GM12878 (cell line): ENCODE measurements at regions not wholly inside any gene's neighbourhood (a gene's known extent, or its start where the extent isn't known, plus 50 kb on each side); places are given as distances from the start of the nearest gene placed in this dataset.

Experiments used
- ATAC-seq: fragments of 200-7000 bp; cut with Tn5 transposase; 3 replicates; pipeline ENCODE4 v1.9.1; 2020; ENCODE audit warnings: mild to moderate bottlenecking, moderate library complexity
- BruUV-seq: library from RNA; stranded (reverse); fragments of 400-500 nt; replicated peaks from 2 replicates; lab custom pipeline; 2021; lab: Mats Ljungman, UMichigan
- CTCF ChIA-PET: fragments of 300-600 bp; sonication (Branson Sonifier 250); formaldehyde crosslinking; extraction: SDS; loops from one replicate; lab custom pipeline; 2021; ENCODE audit warnings: inconsistent platforms; lab: Yijun Ruan, JAX
- POLR2A ChIA-PET: fragments of 350-600 bp; formaldehyde crosslinking; extraction: SDS; loops from one replicate; lab custom pipeline; 2021; ENCODE audit warnings: inconsistent platforms; lab: Charles Lee
- RAD21 ChIA-PET: fragments of 300-600 bp; sonication (Branson Sonifier 250); formaldehyde crosslinking; loops from one replicate; lab custom pipeline; 2023; ENCODE audit warnings: antibody characterized with exemption; ENCODE audit not compliant: unreplicated experiment; lab: Charles Lee
- SMC1A ChIA-PET: fragments of 300-600 bp; sonication (Branson Sonifier 250); formaldehyde crosslinking; loops from one replicate; lab custom pipeline; 2023; ENCODE audit not compliant: unreplicated experiment, uncharacterized antibody; lab: Charles Lee
- DNase-seq: peaks from one replicate; pipeline ENCODE4 v3.0.0-alpha.2; 2011; ENCODE audit warnings: low read depth, low spot score
- FAIRE-seq: peaks from 3 replicates; lab custom pipeline; 2011; peaks lifted over from hg19 to GRCh38; lab: Jason Lieb, UNC
- H2AFZ ChIP-seq: 2 replicates; pipeline ENCODE4 v1.6.0; 2011; ENCODE audit warnings: low read depth, low read length, control low read depth; ENCODE audit not compliant: control insufficient read depth
- H3K27ac ChIP-seq: 2 replicates; pipeline ENCODE4 v1.5.1; 2011; ENCODE audit warnings: control low read depth; ENCODE audit not compliant: control insufficient read depth, insufficient read depth
- H3K27me3 ChIP-seq, 2 experiments: replicated peaks in 1 of 2; 2 replicates each; pipeline versions ENCODE4 v1.6.0 to v1.6.1; 2011; ENCODE audit warnings: low read length in 1 of 2; ENCODE audit not compliant: control insufficient read depth in 2 of 2, insufficient read depth in 2 of 2
- H3K36me3 ChIP-seq, 2 experiments: 2 replicates each; pipeline ENCODE4 v1.5.1; 2011; ENCODE audit warnings: low read length in 1 of 2; ENCODE audit not compliant: control insufficient read depth in 2 of 2, insufficient read depth in 2 of 2
- H3K4me1 ChIP-seq: 2 replicates; pipeline ENCODE4 v1.6.1; 2011; ENCODE audit warnings: mild to moderate bottlenecking, low read length, moderate library complexity, mixed read lengths; ENCODE audit not compliant: control insufficient read depth, insufficient read depth
- H3K4me2 ChIP-seq: 2 replicates; pipeline ENCODE4 v1.6.0; 2011; ENCODE audit warnings: control low read depth; ENCODE audit not compliant: control insufficient read depth, insufficient read depth
- H3K4me3 ChIP-seq: fragments of 200-600 bp; sonication (generic); 2 replicates; pipeline ENCODE4 v1.5.1; 2016
- H3K79me2 ChIP-seq: 2 replicates; pipeline ENCODE4 v1.6.0; 2011; ENCODE audit warnings: low read length; ENCODE audit not compliant: control insufficient read depth, insufficient read depth
- H3K9ac ChIP-seq: 2 replicates; pipeline ENCODE4 v1.8.0; 2011; ENCODE audit warnings: low read length, control low read depth, mixed read lengths; ENCODE audit not compliant: control insufficient read depth, insufficient read depth
- H3K9me3 ChIP-seq: replicated peaks from 3 replicates; pipeline ENCODE4 v1.5.1; 2011; ENCODE audit warnings: mild to moderate bottlenecking, low read length; ENCODE audit not compliant: control insufficient read depth, insufficient read depth
- H4K20me1 ChIP-seq: 2 replicates; pipeline ENCODE4 v1.6.0; 2011; ENCODE audit not compliant: control insufficient read depth, insufficient read depth
- ATF3 ChIP-seq: IDR thresholded peaks from 2 replicates; pipeline ENCODE4 v1.6.1; 2011; ENCODE audit warnings: low read depth, mild to moderate bottlenecking, low read length, moderate library complexity, borderline replicate concordance; ENCODE audit errors: extremely low read depth
- CHD1 ChIP-seq: IDR thresholded peaks from 2 replicates; pipeline ENCODE4 v1.6.1; 2012; ENCODE audit warnings: low read depth, low read length, improper control_type of control experiment
- HDAC2 ChIP-seq: fragments of 200-600 bp; sonication (generic); IDR thresholded peaks from 2 replicates; pipeline ENCODE4 v1.6.1; 2017
- JUND ChIP-seq: IDR thresholded peaks from 2 replicates; pipeline ENCODE4 v1.6.1; 2012; ENCODE audit warnings: low read depth, mild to moderate bottlenecking, low read length, improper control_type of control experiment, moderate library complexity
- NFXL1 ChIP-seq: fragments of 450-650 bp; IDR thresholded peaks from 2 replicates; pipeline ENCODE4 v1.6.1; 2017; ENCODE audit warnings: antibody characterized with exemption, mild to moderate bottlenecking, borderline replicate concordance
- POLR2A ChIP-seq: IDR thresholded peaks from 2 replicates; pipeline ENCODE4 v1.6.1; 2011; ENCODE audit warnings: low read depth, mild to moderate bottlenecking, low read length
- RAD51 ChIP-seq: fragments of 450-650 bp; IDR thresholded peaks from 2 replicates; pipeline ENCODE4 v1.6.1; 2016; ENCODE audit warnings: moderate library complexity, mild to moderate bottlenecking, inconsistent platforms
- SIN3A ChIP-seq: IDR thresholded peaks from 2 replicates; pipeline ENCODE4 v1.6.1; 2012; ENCODE audit warnings: low read depth, low read length, improper control_type of control experiment
- SKIL ChIP-seq: fragments of 450-650 bp; IDR thresholded peaks from 2 replicates; pipeline ENCODE4 v1.6.1; 2017; ENCODE audit warnings: mild to moderate bottlenecking, low read depth, inconsistent platforms; ENCODE audit not compliant: poor library complexity, severe bottlenecking
- ZNF274 ChIP-seq: IDR thresholded peaks from one replicate; pipeline ENCODE4 v1.8.0; 2011; ENCODE audit not compliant: insufficient read length, insufficient read depth
- WGBS: methylation state at CpG from one replicate; pipeline ENCODE4 v1.1.6; 2016; ENCODE audit warnings: low lambda C conversion rate; ENCODE audit not compliant: insufficient replicate concordance, insufficient coverage; ENCODE audit errors: missing lambda C conversion rate; 5-methylcytosine and 5-hydroxymethylcytosine counted together
- in situ Hi-C: fragments of 300-500 bp; cut with MboI; formaldehyde crosslinking; loops from 9 replicates; pipeline ENCODE4 v1.14.3; 2018; ENCODE audit warnings: mixed read lengths
- intact Hi-C: fragments of 100-400 bp; cut with micrococcal nuclease; formaldehyde crosslinking; loops from one replicate; pipeline ENCODE4 v1.14.2; 2022; ENCODE audit not compliant: unreplicated experiment
- TF ChIP-seq, protein P1 (sequence below): fragments of 150-350 bp; IDR thresholded peaks from 2 replicates; pipeline ENCODE4 v1.6.1; 2016; ENCODE audit warnings: low read depth, low read length
- TF ChIP-seq, protein P2 (sequence below): IDR thresholded peaks from 2 replicates; pipeline ENCODE4 v1.6.1; 2012; ENCODE audit warnings: improper control_type of control experiment, low read depth, low read length; ENCODE audit not compliant: insufficient replicate concordance

- DNase-seq (no peak), ATAC-seq (no peak), FAIRE-seq (no peak)
- Histone ChIP-seq H3K9ac (no peak overlapping the region), H3K27ac (no peak overlapping the region), H3K79me2 (no peaks in the 10 kb centered on the region), H3K9me3 (no peaks in the 10 kb centered on the region), H3K4me1 (no peaks in the 10 kb centered on the region), H4K20me1 (no peaks in the 10 kb centered on the region), H3K4me2 (no peak overlapping the region), H3K27me3 (no peaks in the 10 kb centered on the region), H2AFZ (no peak overlapping the region), H3K4me3 (no peak overlapping the region), H3K36me3 (no peaks in the 10 kb centered on the region)
- in situ Hi-C loops, result no loop called here
- intact Hi-C loops, result no loop called here
- ChIA-PET CTCF (no interaction called here), SMC1A (no interaction called here), POLR2A (no interaction called here), RAD21 (no interaction called here)
- BruUV-seq, result no TSS peak
- 39% methylated on average over 5 of the region's 5 CpGs for WGBS
- TF ChIP-seq SKIL (no peak), SIN3A (no peak), NFXL1 (no peak), JUND (no peak), RAD51 (no peak), ZNF274 (no peak), POLR2A (no peak), HDAC2 (no peak), ATF3 (no peak), CHD1 (no peak)
- TF ChIP-seq, protein P1, sequence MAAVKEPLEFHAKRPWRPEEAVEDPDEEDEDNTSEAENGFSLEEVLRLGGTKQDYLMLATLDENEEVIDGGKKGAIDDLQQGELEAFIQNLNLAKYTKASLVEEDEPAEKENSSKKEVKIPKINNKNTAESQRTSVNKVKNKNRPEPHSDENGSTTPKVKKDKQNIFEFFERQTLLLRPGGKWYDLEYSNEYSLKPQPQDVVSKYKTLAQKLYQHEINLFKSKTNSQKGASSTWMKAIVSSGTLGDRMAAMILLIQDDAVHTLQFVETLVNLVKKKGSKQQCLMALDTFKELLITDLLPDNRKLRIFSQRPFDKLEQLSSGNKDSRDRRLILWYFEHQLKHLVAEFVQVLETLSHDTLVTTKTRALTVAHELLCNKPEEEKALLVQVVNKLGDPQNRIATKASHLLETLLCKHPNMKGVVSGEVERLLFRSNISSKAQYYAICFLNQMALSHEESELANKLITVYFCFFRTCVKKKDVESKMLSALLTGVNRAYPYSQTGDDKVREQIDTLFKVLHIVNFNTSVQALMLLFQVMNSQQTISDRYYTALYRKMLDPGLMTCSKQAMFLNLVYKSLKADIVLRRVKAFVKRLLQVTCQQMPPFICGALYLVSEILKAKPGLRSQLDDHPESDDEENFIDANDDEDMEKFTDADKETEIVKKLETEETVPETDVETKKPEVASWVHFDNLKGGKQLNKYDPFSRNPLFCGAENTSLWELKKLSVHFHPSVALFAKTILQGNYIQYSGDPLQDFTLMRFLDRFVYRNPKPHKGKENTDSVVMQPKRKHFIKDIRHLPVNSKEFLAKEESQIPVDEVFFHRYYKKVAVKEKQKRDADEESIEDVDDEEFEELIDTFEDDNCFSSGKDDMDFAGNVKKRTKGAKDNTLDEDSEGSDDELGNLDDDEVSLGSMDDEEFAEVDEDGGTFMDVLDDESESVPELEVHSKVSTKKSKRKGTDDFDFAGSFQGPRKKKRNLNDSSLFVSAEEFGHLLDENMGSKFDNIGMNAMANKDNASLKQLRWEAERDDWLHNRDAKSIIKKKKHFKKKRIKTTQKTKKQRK, result no peak
- TF ChIP-seq, protein P2, sequence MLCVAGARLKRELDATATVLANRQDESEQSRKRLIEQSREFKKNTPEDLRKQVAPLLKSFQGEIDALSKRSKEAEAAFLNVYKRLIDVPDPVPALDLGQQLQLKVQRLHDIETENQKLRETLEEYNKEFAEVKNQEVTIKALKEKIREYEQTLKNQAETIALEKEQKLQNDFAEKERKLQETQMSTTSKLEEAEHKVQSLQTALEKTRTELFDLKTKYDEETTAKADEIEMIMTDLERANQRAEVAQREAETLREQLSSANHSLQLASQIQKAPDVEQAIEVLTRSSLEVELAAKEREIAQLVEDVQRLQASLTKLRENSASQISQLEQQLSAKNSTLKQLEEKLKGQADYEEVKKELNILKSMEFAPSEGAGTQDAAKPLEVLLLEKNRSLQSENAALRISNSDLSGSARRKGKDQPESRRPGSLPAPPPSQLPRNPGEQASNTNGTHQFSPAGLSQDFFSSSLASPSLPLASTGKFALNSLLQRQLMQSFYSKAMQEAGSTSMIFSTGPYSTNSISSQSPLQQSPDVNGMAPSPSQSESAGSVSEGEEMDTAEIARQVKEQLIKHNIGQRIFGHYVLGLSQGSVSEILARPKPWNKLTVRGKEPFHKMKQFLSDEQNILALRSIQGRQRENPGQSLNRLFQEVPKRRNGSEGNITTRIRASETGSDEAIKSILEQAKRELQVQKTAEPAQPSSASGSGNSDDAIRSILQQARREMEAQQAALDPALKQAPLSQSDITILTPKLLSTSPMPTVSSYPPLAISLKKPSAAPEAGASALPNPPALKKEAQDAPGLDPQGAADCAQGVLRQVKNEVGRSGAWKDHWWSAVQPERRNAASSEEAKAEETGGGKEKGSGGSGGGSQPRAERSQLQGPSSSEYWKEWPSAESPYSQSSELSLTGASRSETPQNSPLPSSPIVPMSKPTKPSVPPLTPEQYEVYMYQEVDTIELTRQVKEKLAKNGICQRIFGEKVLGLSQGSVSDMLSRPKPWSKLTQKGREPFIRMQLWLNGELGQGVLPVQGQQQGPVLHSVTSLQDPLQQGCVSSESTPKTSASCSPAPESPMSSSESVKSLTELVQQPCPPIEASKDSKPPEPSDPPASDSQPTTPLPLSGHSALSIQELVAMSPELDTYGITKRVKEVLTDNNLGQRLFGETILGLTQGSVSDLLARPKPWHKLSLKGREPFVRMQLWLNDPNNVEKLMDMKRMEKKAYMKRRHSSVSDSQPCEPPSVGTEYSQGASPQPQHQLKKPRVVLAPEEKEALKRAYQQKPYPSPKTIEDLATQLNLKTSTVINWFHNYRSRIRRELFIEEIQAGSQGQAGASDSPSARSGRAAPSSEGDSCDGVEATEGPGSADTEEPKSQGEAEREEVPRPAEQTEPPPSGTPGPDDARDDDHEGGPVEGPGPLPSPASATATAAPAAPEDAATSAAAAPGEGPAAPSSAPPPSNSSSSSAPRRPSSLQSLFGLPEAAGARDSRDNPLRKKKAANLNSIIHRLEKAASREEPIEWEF, result no peak
Measured at GRCh38 chr2:18788592-18788991, 199.2 kb upstream of the NT5C1B start.
